Astrocyte of the spinal cord (primary cell): ENCODE measurements at regions not wholly inside any gene's neighbourhood (a gene's known extent, or its start where the extent isn't known, plus 50 kb on each side); places are given as distances from the start of the nearest gene placed in this dataset.
A peak's percentile ranks its signal among the peaks of the same experiment; 100 is the strongest.
"Not testable (repeated sequence)": the region's sequence is repeated elsewhere in the genome, so short reads cannot be mapped to it uniquely, and the experiment has no call there.

Experiments
- DNase-seq: peaks from one replicate; pipeline ENCODE4 v3.0.0; 2011; ENCODE audit warnings: low read depth, low spot score
- H3K4me3 ChIP-seq: 2 replicates; pipeline ENCODE4 v1.5.1; 2011; ENCODE audit warnings: low read depth, mild to moderate bottlenecking, low read length, moderate library complexity
- in situ Hi-C: cut with HindIII; loops from 2 replicates; pipeline ENCODE4 v1.10.0; 2017; ENCODE audit warnings: low sequenced_read_pairs
- TF ChIP-seq, protein P1 (sequence below): IDR thresholded peaks from 2 replicates; pipeline ENCODE4 v1.5.1; 2012; ENCODE audit warnings: low read depth, mild to moderate bottlenecking, low read length, inconsistent platforms

DNA sequence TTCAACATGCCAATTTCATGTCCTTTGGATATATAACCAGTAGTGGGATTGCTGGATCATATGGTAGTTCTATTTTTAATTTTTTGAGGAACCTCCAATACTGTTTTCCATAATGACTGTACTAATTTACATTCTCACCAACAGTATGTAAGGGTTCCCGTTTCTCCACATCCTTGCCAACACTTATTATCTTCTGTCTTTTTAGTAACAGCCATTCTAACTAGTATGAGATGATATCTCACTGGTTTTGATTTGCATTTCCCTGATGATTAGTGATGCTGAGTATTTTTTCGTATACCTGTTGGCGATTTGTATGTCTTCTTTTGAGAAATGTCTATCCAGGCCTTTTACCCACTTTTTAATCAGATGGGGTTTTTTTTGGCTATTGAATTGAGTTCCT lies 133.5 kb upstream of the MED14 start:
- no peak for DNase-seq
- H3K4me3 ChIP-seq: no peak overlapping the region
- in situ Hi-C loops: no loop called here
- TF ChIP-seq, protein P1, sequence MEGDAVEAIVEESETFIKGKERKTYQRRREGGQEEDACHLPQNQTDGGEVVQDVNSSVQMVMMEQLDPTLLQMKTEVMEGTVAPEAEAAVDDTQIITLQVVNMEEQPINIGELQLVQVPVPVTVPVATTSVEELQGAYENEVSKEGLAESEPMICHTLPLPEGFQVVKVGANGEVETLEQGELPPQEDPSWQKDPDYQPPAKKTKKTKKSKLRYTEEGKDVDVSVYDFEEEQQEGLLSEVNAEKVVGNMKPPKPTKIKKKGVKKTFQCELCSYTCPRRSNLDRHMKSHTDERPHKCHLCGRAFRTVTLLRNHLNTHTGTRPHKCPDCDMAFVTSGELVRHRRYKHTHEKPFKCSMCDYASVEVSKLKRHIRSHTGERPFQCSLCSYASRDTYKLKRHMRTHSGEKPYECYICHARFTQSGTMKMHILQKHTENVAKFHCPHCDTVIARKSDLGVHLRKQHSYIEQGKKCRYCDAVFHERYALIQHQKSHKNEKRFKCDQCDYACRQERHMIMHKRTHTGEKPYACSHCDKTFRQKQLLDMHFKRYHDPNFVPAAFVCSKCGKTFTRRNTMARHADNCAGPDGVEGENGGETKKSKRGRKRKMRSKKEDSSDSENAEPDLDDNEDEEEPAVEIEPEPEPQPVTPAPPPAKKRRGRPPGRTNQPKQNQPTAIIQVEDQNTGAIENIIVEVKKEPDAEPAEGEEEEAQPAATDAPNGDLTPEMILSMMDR: no peak

DNA sequence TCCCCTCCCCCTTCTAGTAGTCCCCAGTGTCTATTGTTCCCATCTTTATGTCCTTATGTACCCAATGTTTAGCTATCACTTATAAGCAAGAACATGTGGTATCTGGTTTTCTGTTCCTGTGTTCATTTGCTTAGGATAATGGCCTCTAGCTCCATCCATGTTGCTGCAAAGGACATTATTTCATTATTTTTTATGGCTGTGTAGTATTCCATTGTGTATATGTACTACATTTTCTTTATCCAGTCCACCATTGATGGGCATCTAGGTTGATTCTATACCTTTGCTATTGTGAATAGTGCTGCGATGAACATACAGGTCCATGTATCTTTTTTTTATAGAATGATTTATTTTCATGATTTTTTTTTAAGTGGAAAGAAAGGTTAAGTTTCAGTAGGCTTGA lies 135.6 kb upstream of the MED14 start:
- H3K4me3 ChIP-seq, in situ Hi-C loops, DNase-seq: not testable (repeated sequence)

DNA sequence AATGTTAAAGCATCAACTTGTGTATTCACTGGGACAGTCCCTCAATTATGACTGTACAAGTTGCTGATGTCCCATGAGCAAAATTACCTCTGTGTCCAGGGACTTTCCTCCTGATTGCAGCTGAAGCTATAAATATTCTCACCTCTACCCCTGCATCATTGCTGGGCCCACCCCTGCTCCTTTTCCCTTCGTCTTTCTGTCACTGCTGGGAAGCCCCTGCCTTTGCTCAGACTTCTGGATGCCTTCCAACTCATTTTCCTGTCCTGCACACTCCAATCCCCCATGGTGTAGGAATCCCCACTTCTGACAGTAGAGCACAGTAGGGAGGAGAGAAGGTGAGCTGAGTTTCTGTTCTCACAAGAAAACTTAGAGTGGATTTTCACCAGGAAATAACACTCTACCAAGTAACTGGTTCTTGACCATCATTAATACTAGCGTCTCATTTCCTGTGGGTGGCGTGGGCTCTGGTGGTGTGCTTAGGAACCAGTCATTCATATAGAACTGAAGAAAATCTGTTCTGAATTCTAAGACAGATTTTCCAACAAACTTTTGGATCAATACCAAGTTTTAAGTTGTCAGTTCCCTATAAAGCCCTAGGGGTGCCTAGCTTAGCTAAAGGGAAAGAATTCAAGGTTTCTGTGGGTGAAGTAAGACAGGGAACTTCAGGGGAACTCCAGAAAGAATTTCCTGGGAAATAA lies 136.2 kb upstream of the MED14 start:
- peak; percentile 50 for DNase-seq
- no peak overlapping the region for H3K4me3 ChIP-seq
- in situ Hi-C loops: no loop called here
- TF ChIP-seq, protein P1: no peak

DNA sequence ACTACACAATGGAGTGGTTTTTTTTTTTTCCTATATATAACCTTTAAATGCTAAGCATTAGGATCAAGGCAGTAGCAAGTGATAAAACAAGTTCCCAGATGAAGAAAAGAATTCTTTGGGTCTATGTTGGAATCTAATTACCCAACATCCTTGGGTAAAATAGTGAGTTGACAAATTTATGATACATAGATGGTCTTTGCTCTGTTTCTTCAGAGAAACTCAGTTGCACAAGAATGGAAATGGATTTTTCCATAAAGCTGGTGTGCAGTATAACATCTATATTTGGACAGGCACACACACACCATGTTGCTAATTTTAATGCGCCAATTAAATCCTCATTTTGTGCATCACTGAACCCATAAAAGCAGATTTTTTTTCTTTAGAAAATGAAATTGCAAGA lies 137.0 kb upstream of the MED14 start:
- TF ChIP-seq, protein P1: no peak
- in situ Hi-C loops: no loop called here
- no peak overlapping the region for H3K4me3 ChIP-seq
- DNase-seq: no peak

DNA sequence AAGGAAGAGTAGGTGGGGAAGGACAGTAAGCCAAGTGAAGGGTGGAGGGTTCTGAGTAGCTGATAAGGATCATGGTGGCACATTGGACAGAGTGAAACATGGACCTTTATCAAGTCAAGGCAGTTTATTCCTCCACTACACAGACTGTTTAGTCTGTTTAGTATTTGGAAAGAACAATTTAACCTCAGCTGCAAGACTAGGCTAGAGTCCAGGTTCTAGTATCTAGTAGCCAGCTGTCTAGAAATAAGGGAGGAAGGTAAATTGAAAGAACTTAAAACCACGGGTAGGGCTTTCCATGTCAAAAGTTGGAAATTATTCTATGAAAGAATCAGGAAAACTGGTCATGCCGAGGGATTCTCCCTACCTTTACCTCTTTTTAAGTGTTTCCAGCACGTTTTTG lies 140.1 kb upstream of the MED14 start:
- H3K4me3 ChIP-seq: no peak overlapping the region
- no peak for DNase-seq
- TF ChIP-seq, protein P1: no peak
- in situ Hi-C loops: no loop called here

DNA sequence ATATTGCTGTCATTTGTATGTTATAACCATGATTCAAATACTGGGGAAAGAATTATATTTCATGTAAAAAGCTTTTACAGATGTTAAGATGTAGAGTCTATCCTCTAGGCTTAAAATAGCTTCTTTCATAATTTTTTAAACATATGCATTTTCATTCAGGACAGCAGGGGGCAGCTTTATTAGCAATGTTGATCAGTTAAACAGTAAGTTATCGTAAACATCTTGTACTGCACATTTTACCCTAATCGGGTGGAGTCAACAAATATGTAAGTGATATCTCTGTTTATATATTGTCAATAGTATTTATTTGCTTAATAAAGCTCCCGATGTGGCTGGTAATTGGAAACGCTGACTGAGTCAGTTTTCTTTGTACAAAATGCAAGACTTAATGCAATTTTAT lies 142.5 kb upstream of the MED14 start:
- TF ChIP-seq, protein P1: peak; percentile 40
- in situ Hi-C loops: no loop called here
- no peak overlapping the region for H3K4me3 ChIP-seq
- DNase-seq: peak; percentile 32

DNA sequence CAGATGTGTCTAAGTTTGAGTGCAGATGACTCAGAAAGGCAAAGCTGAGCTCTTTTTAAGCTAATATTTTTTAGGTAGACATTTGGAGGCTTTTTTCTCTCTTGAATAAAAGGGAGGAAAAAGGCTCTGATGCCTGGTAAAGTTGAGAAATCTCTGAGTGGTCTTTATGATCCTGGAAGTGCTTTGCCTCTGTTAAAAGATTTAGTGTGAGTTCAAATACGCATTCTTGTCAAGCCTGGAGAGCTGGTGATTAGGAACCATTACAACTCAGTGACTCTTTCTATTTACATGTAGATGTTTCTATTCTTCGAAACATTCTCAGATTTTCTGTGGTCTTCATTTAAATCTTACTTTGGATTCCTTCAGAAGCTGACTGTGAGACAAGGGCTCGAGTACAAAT lies 143.4 kb upstream of the MED14 start:
- in situ Hi-C loops: no loop called here
- no peak for DNase-seq
- TF ChIP-seq, protein P1: no peak

DNA sequence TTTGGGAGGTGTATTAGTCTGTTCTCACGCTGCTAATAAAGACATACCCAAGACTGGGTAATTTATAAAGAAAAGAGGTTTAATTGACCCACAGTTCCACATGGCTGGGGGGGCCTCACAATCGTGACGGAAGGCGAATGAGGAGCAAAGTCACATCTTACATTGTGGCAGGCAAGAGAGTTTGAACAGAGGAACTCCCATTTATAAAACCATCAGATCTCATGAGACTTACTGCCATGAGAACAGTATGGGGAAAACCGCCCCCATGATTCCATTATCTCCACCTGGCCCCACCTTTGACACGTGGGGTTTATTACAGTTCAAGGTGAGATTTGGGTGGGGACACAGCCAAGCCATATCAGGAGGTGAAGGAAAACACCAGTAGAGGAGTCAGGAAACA lies 143.8 kb upstream of the MED14 start:
- DNase-seq, H3K4me3 ChIP-seq, in situ Hi-C loops: not testable (repeated sequence)

More for the DNA sequence above, 143.4 kb upstream of the MED14 start:
- no peak overlapping the region for H3K4me3 ChIP-seq
